Suppressor macrophage treated with lipopolysaccharide for 1 hour (primary cell): ENCODE measurements at regions not wholly inside any gene's neighbourhood (a gene's known extent, or its start where the extent isn't known, plus 50 kb on each side); places are given as distances from the start of the nearest gene placed in this dataset.
"Not testable (repeated sequence)": the region's sequence is repeated elsewhere in the genome, so short reads cannot be mapped to it uniquely, and the experiment has no call there.

Experiments
- DNase-seq, 3 donors: peaks; one replicate each; pipeline ENCODE4 v3.0.0-alpha.2; 2020 to 2022

DNA sequence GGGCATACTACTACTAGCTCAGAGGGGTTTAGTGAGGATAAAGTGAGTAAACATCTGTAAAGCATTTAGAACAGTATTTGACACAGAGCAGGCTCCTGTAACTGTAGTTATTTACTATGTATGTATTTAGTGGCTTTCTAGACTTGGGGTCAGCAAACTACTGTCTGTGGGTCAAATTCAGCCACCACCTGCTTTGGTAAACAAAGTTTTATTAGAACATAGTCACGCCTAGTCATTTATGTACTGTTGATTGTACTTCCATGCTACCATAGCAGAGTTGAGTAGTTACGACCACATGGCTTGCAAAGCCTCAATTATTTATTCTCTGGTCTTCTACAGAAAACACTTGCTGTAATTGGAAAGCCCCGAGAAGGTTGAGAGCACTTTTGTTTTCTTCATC, 248.5 kb upstream of the PLPP4 start:
- no peak for DNase-seq

- DNase-seq, result no peak
Observed at GRCh38 chr10:120209124-120209762, 247.8 kb upstream of the PLPP4 start.

DNA sequence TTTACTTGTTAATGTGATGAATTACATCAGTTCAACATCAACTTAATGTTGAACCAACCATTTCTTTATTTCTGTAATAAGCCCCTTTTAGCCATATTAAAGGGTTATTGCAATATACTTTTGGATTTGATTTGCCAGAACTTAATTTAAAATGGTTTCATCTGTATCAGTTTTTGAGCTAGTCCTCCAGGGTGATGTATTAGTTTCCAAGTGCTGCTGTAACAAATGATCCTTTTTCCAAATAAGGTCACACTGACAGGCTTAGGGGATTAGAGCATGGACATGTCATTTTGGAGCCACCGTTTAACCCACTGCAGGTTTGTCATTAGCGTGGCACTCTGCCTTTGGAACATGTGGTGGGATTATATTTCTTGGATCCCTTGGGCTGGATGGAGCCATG, 244.8 kb upstream of the PLPP4 start:
- DNase-seq, result no peak

- not testable (repeated sequence) for DNase-seq
Observed at GRCh38 chr10:120213283-120213682, 243.7 kb upstream of the PLPP4 start.

DNA sequence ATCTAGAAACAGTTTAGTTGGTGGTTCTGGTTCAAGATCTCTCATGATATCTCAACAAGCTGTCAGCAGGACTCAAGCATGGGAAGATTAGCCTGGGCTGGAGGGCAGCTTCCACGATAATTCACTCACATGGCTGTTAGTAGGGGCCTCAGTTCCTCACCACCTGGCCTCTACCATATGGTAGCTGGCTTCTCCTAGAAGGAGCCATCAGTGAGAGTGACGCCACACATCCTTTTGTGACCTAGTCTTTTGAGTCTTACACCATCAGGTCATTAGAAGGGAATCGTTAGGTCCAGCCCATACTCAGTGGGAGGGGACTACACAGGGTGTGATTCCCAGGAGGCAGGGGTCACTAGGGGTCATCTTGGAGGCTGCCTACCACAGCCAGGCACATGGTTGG, 239.3 kb upstream of the PLPP4 start:
- DNase-seq, result no peak

DNA sequence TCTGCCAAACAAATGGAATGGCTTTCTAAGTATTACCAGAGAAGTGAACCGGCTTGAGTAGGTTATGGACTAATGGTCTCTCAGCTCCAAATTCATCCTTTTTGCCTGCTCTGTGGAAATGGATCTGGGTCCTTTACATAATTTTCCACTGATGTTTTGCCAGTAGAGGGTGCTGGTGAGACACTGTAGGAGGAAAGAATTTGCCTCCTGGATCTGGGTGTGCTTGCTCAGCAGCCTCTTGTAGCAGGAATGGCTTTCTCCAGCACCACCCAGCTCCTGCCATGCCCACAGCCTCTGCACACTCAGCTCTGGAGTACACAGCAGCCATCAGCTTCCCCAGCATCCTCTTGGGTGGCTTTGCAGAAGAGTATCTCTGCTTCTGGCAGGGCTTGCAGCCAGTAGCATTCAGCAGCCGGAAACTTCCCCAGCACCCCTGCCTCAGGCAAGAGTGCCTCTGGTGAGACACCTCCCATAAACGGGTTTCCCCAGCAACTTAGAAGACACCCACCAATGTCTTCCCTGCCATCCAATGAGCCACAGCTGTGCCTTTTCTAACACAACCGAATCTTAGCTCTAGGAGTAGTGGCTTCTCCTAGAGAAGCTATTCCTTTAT, 235.0 kb upstream of the PLPP4 start:
- peak; percentile 57 to 74 (median 58) for DNase-seq

DNA sequence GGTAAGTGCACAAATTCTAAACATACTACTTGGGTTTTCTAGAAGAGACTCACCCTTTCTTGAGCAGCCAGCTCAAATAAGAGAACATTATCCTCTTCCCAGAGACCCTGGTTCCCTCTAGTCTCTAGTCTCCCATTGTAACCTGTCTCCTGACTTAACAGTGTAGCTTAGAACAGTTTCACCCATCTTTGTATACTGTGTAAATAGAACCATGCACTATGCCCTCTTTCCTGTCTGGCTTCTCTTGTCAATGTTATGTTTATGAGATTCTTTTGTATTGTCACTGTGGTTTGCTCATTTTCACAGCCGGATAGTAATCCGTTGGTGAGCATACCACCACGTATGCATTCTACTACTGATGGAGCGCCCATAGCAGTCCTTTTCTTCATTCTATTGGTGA, 227.4 kb upstream of the PLPP4 start:
- DNase-seq, result no peak

- not testable (repeated sequence) for DNase-seq
Observed at GRCh38 chr10:120239695-120240094, 217.3 kb upstream of the PLPP4 start.

DNA sequence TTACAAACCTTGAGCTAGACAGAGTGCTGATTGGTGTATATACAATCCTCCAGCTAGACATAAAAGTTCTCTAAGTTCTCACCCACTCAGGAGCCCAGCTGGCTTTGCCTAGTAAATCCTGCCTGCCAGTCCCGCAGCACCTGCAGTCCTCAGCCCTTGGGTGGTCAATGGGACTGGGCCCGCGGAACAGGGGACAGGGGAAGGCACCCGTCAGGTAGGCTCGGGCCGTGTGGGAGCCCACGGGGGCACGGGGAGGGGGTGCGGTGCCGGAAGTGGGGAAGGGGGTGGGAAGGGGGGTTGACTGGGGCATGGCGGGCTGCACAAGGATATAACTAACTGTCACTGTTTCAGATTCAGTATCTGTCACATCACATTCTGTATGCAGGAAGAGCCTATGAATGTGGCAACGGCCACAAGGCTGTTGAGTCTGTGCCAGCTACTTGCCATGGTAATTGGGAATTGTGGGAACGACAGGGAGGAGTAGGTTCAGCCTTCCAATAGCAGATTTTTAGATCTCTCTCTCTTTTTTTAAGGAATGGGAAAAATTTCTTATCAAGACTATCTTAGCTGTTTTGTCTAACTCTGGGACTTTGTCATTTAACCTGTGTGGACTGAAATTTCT, 205.1 kb upstream of the PLPP4 start:
- DNase-seq, result no peak

DNA sequence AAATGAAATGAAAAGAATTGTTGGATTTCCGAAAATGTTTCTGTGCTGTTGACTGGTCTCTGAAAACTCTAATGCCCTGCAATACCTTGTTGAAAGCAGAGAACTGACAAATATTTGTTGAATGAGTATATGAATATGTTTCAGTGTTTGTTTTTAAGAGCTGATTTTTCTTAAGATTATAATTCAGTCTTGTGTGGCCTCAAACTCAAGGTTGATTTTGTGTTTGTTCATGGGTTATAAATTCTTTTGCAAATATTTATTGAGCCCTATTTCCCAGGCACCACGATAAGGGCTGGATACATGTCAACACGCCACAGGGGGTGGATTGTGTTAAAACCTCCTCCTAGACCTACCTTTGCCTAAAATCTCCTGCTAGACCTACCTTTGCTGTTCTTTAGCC, 203.9 kb upstream of the PLPP4 start:
- DNase-seq, result no peak

DNA sequence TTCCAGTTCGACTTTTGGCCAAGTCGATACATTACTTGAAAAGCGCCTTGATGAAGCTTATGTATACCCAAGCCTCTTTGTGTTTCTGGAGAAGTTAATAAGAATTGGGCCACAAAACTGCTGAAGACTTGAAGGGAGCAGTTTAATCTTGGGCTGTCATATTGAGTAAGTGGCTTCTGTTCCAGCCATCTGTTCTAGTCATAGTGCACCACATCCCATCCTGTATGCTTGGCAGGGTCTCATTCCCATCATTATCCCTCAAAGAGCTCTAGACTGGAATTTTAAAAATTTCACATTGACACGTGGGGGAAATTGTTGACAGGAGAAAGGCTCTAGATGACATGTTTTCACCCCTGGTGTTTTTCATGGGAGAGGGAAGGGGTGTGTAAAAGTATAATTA, 196.6 kb upstream of the PLPP4 start:
- no peak for DNase-seq

GRCh38 chr10:120262857-120263547, 194.0 kb upstream of the PLPP4 start:
- DNase-seq, result no peak

DNA sequence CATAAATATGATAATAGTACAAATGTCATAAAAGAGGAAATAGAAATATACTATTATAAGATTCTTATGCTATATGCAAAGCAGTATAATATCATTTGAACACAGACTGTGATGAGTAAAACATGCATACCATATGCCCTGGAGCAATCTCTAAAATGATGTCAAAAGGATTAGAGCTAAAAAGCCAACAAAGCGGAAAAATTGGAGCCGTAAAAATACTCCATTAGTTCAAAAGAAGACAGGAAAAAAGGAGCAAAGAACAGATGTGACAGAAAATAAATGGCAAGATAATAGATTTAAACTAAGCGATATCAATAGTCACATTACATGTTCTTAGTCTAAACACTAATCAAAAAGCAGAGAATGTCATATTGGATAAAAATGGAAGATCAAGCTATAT, 191.0 kb upstream of the PLPP4 start:
- no peak for DNase-seq

- DNase-seq, result no peak
Observed at GRCh38 chr10:120270906-120271305, 186.1 kb upstream of the PLPP4 start.

- DNase-seq, result no peak
Observed at GRCh38 chr10:120271696-120272095, 185.3 kb upstream of the PLPP4 start.

- no peak for DNase-seq
Observed at GRCh38 chr10:120272350-120272749, 184.7 kb upstream of the PLPP4 start.

DNA sequence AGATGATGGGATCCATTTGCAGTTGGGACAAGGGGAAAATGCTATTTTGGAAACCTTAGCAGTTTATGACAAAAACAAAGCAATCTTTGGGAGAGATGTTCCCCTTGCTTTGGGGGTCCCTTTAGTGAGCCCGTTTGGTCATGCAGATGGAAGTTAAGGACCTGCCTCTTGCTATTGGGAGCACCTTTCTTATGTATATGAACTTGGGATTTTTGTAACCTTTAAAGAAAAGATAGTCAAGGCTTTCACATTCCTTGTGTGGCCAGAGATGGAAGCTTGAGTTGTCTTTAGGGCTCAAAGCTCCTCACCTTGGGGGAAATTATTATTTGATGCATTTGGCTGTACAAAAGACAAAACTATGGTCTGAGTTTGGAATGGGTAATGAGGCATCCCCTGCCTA, 179.0 kb upstream of the PLPP4 start:
- no peak for DNase-seq

DNA sequence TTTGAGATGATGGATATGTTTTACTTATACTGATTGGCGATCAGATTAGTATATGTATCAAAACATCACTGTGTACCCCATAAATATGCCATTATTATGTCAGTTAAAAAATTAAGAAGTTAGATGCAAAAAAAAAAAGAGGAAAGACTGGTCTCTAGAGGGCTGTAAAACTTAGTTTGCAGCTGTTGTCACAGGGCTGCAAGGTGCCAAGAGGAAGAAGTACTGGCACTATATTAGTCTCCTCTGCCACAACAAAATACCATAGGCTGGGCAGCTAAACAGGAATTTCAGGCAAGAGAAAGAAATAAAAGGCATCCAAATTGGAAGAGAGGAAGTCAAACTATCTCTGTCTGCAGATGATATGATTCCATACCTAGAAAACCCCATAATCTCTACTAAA, 177.8 kb upstream of the PLPP4 start:
- DNase-seq, result no peak

DNA sequence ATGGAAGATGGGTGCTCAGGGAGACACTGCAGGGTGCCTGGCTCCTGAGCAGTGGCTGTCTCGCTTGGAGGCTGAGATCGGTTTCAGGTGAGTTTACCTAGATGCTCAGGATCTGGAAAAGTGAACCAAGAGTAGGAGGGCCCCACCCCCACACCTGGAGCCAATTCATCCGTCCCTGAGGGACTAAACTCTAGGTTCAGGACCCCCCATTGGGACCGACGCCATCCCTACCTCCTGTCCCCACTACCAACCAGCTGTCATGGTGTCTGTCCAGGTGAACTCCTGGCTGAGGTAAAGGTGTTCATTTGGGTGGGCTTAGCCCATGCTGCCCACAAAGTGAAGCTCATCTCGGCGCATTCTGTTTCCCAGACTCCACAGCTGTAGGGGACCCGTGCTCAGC, 174.6 kb upstream of the PLPP4 start:
- no peak for DNase-seq

- no peak for DNase-seq
Observed at GRCh38 chr10:120282846-120283492, 174.1 kb upstream of the PLPP4 start.

DNA sequence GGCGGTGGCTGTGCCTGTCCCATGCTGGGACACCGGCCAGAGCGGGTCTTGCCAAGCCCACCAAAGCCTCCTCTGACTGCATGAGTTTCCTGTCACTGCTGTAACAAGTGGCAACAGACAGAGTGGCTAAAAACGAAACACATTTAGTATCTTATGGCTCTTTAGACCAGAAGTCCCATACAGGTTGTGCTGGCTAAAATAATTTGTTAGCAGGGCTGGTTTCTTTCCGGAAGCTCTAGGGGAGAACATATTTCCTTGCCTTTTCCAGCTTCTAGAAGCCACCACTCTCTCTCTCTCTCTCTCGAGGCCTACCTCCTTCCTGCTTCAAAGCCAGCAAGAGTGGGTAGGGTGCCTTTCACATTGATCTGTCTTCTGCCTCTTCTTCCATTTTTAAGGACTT, 171.6 kb upstream of the PLPP4 start:
- no peak for DNase-seq

- no peak for DNase-seq
Observed at GRCh38 chr10:120286280-120286679, 170.7 kb upstream of the PLPP4 start.

- no peak for DNase-seq
Observed at GRCh38 chr10:120300513-120300912, 156.5 kb upstream of the PLPP4 start.

- no peak for DNase-seq
Observed at GRCh38 chr10:120308589-120308988, 148.4 kb upstream of the PLPP4 start.
